ENCODE measurements at regions not wholly inside any gene's neighbourhood (a gene's known extent, or its start where the extent isn't known, plus 50 kb on each side); places are given as distances from the start of the nearest gene placed in this dataset.

GRCh38 chr11:95660038-95660437 lies 129.5 kb downstream of the FAM76B start:
- TF ChIP-seq, protein P1, sequence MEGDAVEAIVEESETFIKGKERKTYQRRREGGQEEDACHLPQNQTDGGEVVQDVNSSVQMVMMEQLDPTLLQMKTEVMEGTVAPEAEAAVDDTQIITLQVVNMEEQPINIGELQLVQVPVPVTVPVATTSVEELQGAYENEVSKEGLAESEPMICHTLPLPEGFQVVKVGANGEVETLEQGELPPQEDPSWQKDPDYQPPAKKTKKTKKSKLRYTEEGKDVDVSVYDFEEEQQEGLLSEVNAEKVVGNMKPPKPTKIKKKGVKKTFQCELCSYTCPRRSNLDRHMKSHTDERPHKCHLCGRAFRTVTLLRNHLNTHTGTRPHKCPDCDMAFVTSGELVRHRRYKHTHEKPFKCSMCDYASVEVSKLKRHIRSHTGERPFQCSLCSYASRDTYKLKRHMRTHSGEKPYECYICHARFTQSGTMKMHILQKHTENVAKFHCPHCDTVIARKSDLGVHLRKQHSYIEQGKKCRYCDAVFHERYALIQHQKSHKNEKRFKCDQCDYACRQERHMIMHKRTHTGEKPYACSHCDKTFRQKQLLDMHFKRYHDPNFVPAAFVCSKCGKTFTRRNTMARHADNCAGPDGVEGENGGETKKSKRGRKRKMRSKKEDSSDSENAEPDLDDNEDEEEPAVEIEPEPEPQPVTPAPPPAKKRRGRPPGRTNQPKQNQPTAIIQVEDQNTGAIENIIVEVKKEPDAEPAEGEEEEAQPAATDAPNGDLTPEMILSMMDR (conservative IDR thresholded peaks at IDR 0.05 in 1 of 2, IDR thresholded peaks at IDR 0.05 in 1 of 2; ENCODE audit: low read depth in 1 of 2, low read length in 2 of 2) = no peak
- TF ChIP-seq EZH2 (IDR thresholded peaks at IDR 0.05; ENCODE audit: low read length, missing control alignments) = no peak
